ENCODE measurements at regions not wholly inside any gene's neighbourhood (a gene's known extent, or its start where the extent isn't known, plus 50 kb on each side); places are given as distances from the start of the nearest gene placed in this dataset.

- no peak overlapping the region for H3K4me3 ChIP-seq (ENCODE audit: low read depth, low read length, poor library complexity, severe bottlenecking)
- H3K4me1 ChIP-seq (ENCODE audit: insufficient read depth, low read length, poor library complexity, severe bottlenecking): peaks cover 16% of the 10 kb centered on the region
- no peaks in the 10 kb centered on the region for H3K36me3 ChIP-seq (ENCODE audit: insufficient read depth, low read length, poor library complexity, severe bottlenecking)
- no TSS peak for BruUV-seq (replicated peaks)
- no peak for DNase-seq (ENCODE audit: low spot score)
- no peak overlapping the region for H3K27ac ChIP-seq (ENCODE audit: low read depth, low read length, poor library complexity, severe bottlenecking)
- peaks cover 16% of the 10 kb centered on the region for H3K9me3 ChIP-seq (ENCODE audit: low read depth, low read length, poor library complexity, severe bottlenecking)
- H3K27me3 ChIP-seq (replicated peaks; ENCODE audit: insufficient read depth, low read depth, low read length, poor library complexity): no peaks in the 10 kb centered on the region
- intact Hi-C loops (cut with micrococcal nuclease; ENCODE audit: unreplicated experiment): loop anchor here (10.0 kb wide), 2 partner anchors 296 to 794 kb away; no protein-coding TSS in a partner anchor
- ChIA-PET CTCF (no interaction called here), POLR2A (ENCODE audit: low non-redundant PET) (no interaction called here)
- no peak for TF ChIP-seq EZH2 (IDR thresholded peaks at IDR 0.05; ENCODE audit: borderline replicate concordance, low read depth, low read length, poor library complexity, severe bottlenecking)
- no peak for TF ChIP-seq CTCF (conservative IDR thresholded peaks at IDR 0.05; ENCODE audit: low read depth, low read length)
Measured at GRCh38 chr10:36428507-36428906, 696.9 kb upstream of the ANKRD30A start.

- intact Hi-C loops (cut with micrococcal nuclease; ENCODE audit: unreplicated experiment): loop anchor here (2.0 to 10.0 kb wide), 3 partner anchors 210 to 790 kb away; no protein-coding TSS in a partner anchor
- ChIA-PET POLR2A (ENCODE audit: low non-redundant PET) (no interaction called here), CTCF (no interaction called here)
- no peak overlapping the region for H3K4me3 ChIP-seq (ENCODE audit: low read depth, low read length, poor library complexity, severe bottlenecking)
- DNase-seq (ENCODE audit: low spot score): no peak
- no peaks in the 10 kb centered on the region for H3K27me3 ChIP-seq (replicated peaks; ENCODE audit: insufficient read depth, low read depth, low read length, poor library complexity)
- no peak overlapping the region for H3K27ac ChIP-seq (ENCODE audit: low read depth, low read length, poor library complexity, severe bottlenecking)
- TF ChIP-seq EZH2 (IDR thresholded peaks at IDR 0.05; ENCODE audit: borderline replicate concordance, low read depth, low read length, poor library complexity, severe bottlenecking): no peak
- no peak for TF ChIP-seq CTCF (conservative IDR thresholded peaks at IDR 0.05; ENCODE audit: low read depth, low read length)
- H3K36me3 ChIP-seq (ENCODE audit: insufficient read depth, low read length, poor library complexity, severe bottlenecking): no peaks in the 10 kb centered on the region
- peaks cover 16% of the 10 kb centered on the region for H3K9me3 ChIP-seq (ENCODE audit: low read depth, low read length, poor library complexity, severe bottlenecking)
- BruUV-seq (replicated peaks): no TSS peak
- H3K4me1 ChIP-seq (ENCODE audit: insufficient read depth, low read length, poor library complexity, severe bottlenecking): peaks cover 26% of the 10 kb centered on the region
Measured at GRCh38 chr10:36425131-36425797, 700.1 kb upstream of the ANKRD30A start.

- no peak overlapping the region for H3K27ac ChIP-seq (ENCODE audit: low read depth, low read length, poor library complexity, severe bottlenecking)
- intact Hi-C loops (cut with micrococcal nuclease; ENCODE audit: unreplicated experiment): loop anchor here (2.0 to 10.0 kb wide), 3 partner anchors 210 to 790 kb away; no protein-coding TSS in a partner anchor
- no peaks in the 10 kb centered on the region for H3K27me3 ChIP-seq (replicated peaks; ENCODE audit: insufficient read depth, low read depth, low read length, poor library complexity)
- no TSS peak for BruUV-seq (replicated peaks)
- no peak overlapping the region for H3K4me3 ChIP-seq (ENCODE audit: low read depth, low read length, poor library complexity, severe bottlenecking)
- CTCF ChIA-PET: interaction anchor here (0.6 kb wide), 1 partner anchor 69 kb away, joined by 3 read pairs; no protein-coding TSS in a partner anchor
- peaks cover 26% of the 10 kb centered on the region for H3K4me1 ChIP-seq (ENCODE audit: insufficient read depth, low read length, poor library complexity, severe bottlenecking)
- DNase-seq (ENCODE audit: low spot score): peak; percentile 91
- POLR2A ChIA-PET (ENCODE audit: low non-redundant PET): no interaction called here
- H3K36me3 ChIP-seq (ENCODE audit: insufficient read depth, low read length, poor library complexity, severe bottlenecking): no peaks in the 10 kb centered on the region
- peaks cover 16% of the 10 kb centered on the region for H3K9me3 ChIP-seq (ENCODE audit: low read depth, low read length, poor library complexity, severe bottlenecking)
- TF ChIP-seq EZH2 (IDR thresholded peaks at IDR 0.05; ENCODE audit: borderline replicate concordance, low read depth, low read length, poor library complexity, severe bottlenecking): no peak
- TF ChIP-seq CTCF (conservative IDR thresholded peaks at IDR 0.05; ENCODE audit: low read depth, low read length): no peak
Measured at GRCh38 chr10:36424502-36424901, 700.9 kb upstream of the ANKRD30A start.

All from A673 (cell line).